CD1c-positive myeloid dendritic cell (primary cell): ENCODE measurements at regions not wholly inside any gene's neighbourhood (a gene's known extent, or its start where the extent isn't known, plus 50 kb on each side); places are given as distances from the start of the nearest gene placed in this dataset.
A peak's percentile ranks its signal among the peaks of the same experiment; 100 is the strongest.

Experiments used
- DNase-seq: peaks from one replicate; pipeline ENCODE4 v3.0.0-alpha.2; 2016; ENCODE audit errors: extremely low spot score

DNA sequence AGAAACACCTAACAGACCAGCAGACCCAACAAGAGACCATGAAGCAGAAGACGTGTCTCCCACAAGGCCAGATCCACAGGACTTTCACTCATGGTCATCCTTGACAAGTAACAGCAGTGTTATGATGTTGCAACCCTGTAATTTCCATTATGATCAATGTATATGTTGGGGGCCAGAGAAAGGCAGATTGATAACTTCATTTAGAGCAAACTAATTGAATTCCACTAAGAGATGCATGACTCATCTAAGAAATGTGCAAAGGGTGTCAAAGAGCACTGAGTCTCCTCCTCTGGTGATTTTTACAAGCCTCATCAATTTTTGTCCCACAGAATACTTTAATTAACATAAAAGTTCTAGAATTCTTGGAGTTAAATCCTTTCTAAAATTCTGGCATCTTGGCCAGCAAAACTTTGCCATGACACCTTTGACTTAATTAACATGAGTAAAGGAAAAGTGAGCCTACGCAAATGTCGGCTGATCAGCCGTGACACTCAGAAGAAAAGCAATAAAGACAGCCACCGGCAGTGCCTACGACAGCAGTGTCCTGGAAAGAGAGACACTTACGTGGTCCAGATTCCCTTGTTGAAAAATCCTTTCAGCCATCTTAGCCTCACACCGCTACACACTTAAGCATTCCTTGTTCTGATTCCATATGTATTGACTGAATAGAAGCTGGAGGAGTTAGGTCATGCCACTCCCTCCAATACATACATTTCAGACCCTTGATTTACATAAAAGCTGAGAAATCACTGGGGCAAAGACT, 370.2 kb upstream of the CCDC196 start:
- DNase-seq: no peak

GRCh38 chr14:66116732-66117131, 369.4 kb upstream of the CCDC196 start:
- no peak for DNase-seq

- no peak for DNase-seq
Measured at GRCh38 chr14:66117600-66117999, 368.6 kb upstream of the CCDC196 start.

GRCh38 chr14:66119606-66120231, 366.5 kb upstream of the CCDC196 start:
- DNase-seq: no peak

DNA sequence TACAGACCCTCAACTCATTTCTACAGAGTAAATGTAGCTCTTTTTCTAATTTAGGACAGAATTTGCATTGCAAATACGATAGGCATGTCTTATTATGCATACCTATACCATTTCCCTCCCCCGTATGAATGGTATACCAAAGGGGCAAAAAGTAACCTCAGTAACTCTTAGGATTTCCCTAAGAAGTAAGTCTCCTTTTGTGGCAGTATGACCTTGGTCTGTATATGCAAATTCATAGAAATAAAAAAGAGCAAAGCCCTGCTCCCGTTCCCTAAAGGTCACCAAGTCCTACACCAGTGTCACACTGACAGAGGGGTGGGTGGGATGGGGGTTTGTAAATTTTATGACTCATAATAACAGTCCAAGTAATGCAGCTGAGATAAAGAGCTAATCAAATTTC, 365.8 kb upstream of the CCDC196 start:
- DNase-seq: no peak

DNA sequence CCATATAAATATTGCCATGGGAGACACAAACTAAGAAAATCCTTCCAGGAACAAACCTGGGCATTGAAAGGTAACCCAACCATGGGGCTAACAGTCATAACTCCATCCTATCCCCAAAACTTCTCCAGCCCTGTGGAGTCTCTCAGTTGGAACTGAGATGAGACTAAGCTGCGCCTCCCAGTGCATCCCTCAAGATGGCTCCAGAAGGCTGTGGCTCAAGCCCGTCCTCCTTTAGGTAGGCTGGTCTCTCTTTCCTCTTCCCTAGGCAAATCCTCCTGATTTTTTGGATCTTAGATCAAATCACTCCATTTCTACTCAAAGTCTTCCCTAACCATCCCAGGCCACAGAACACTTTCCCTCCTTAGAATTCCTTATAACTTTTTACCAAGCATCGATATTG, 364.3 kb upstream of the CCDC196 start:
- no peak for DNase-seq

- no peak for DNase-seq
Measured at GRCh38 chr14:66129224-66129623, 356.9 kb upstream of the CCDC196 start.

- no peak for DNase-seq
Measured at GRCh38 chr14:66131111-66131510, 355.1 kb upstream of the CCDC196 start.

DNA sequence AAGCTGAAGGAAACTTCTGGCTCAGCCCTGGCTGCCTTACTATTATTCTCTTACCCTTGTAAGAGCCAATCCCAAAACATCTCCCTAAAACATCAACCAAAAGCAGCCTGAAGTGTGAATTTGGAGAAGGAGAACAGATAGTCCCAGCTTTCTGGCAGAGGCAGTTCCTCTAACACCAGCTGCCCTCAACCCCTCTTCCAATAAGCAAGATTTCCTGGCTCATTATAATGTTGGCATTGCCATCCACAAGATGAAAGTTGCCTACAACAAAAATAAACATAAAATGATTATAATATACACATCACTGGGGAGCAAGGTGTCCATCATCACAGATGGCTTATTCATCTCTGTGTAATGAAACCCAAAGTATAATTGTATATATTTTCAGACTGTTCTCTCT, 352.5 kb upstream of the CCDC196 start:
- no peak for DNase-seq

DNA sequence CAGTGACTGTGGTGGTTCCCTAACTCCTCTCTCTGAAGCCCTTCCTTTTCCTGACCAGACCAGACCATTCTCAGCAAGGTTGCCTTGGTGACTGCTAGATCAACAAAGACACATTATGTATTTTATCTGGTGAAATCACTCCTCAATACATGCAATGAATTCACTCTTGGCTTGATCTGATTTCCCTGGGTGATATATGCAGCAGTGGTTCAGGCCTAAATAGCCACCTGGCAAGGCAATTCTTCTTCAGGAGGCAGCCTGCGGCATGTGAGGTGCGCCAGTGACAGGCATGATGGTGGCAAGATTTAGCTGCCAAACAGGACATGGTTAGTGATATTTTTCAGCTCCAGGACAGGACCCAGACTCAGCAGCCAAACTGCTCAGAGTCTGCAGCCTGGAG, 350.3 kb upstream of the CCDC196 start:
- DNase-seq: no peak

GRCh38 chr14:66137081-66137480, 349.1 kb upstream of the CCDC196 start:
- DNase-seq: no peak

DNA sequence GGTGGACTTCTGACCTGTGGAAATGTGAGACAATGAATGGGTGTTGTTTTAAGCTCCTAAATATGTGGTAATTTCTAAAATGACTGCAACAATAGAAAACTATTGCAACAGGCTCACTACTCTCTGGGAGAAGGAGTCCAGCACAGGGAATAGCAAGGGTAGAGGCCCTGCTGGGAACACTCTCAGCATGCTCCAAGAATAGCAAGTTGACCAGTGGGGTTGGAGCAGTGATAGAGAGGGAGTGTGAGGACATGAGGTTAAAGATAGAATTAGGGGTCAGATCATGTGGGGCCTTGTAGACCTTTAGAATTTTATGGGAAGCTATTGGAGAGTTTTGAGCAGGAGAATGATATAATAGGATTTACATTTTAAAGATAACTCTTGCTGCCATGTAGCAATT, 346.7 kb upstream of the CCDC196 start:
- no peak for DNase-seq

GRCh38 chr14:66140213-66140918, 345.8 kb upstream of the CCDC196 start:
- peak; percentile 10 for DNase-seq

DNA sequence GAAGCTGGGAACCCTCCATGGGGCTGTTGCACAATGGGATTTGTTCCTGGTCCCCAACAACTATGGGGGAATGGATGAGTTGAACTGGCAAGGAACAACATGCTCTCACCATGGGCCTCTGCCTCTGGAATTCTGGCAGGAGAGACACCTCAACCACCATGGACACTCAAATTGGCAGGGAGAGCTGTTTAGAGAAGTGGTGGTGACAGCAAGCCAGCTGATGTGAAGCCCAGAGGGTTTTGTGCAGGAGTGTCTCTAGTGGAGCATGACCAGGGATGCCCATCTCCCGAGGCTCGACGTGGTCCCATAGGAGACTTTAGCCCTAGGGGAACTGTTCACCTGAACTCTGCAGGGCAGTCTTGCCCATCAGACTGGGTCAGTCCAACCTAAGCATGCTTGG, 345.2 kb upstream of the CCDC196 start:
- no peak for DNase-seq

DNA sequence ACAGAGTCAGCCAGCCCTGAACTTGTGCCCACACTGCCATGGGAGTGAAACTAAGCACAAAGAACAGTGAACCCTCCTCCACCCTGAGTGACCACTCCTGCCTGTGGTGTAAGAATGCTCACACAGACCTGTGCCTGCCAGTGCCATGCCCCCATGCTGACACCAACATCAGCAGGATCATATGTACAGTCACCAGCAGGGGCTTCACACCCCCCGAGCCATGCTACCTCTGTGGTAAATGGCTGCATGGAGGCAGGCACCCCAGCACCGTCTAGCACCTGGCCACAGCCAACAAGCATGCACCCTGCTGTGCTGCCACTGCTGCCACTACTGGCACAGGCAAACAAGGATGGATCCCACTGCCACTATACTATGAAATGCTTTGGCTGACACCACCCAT, 344.4 kb upstream of the CCDC196 start:
- no peak for DNase-seq

- DNase-seq: no peak
Measured at GRCh38 chr14:66143387-66144112, 342.6 kb upstream of the CCDC196 start.

GRCh38 chr14:66152302-66152701, 333.9 kb upstream of the CCDC196 start:
- no peak for DNase-seq

DNA sequence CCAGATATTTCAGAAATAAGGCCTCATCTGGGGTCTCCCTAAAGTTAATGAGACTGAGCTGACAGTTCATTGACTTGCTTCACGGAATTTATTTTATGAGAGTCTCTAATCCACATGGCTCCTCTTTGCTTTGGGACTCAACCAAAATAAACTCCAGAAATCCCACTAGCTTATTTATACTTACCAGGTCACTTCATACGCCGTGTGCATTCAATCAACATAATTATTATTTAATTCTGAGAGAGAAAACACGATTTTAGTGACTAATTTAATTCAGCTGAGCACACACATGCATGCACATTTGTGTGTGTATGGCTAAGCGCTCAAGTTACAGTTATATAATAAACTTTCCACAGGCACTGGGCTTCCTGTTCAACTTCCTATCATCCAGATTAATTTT, 333.4 kb upstream of the CCDC196 start:
- DNase-seq: no peak

DNA sequence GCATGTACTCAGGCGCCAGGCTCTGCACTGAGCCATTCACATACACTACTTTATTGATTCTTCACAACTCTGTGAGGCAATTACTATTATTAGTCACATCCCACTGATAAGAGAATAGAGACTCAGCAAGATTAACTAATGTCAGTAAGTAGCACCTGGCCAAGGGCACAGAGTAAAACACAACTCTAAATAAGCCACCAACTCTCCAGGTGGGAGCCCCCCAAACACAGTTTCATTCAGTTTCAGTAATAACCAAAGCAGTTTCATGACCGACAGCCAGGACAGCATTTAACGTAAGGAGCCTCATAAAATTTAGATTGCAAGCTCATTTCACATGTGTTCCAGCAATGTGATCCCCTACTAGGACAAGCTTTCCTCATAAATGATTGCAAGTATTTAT, 323.1 kb upstream of the CCDC196 start:
- DNase-seq: no peak

DNA sequence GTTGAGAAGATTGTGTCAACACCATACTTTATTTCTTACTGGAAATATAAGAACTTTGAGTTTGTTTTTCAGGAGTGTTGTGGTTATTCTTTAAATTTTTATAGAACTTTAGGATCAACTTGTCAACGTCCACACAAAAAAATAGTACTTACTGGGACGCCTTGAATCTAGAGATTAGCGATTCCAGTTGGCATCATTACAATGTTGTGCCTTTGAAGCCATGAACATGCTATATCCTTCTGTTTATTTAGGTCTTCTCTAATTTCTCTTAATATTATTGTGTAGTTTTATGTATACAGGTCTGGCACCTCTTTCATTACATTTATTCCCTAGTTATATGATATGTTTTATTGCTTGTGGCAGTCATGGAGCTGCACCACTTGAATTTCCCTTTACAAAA, 320.8 kb upstream of the CCDC196 start:
- no peak for DNase-seq

DNA sequence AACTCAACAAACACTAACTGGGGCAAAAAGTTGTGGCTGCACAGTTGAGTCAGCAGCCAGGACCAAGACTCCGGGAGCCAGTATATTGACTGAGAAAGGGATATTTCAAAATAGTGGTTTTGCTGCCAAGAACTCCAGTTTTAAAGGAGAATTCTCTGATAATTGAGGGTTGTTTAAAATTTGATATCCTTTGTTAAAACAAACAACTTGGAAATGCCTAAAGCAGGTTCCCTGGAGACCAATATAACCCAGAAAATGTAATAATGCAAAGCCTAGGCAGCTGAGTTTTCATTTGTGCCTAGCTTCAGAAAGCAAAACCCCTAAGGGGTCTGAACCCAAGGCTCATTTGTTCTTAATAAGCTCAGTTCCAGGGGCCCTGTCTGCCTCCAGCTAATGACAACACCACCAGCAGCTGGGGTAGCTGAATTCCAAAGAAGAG, 311.7 kb upstream of the CCDC196 start:
- DNase-seq: no peak

GRCh38 chr14:66177935-66178334, 308.2 kb upstream of the CCDC196 start:
- DNase-seq: no peak
